ENCODE measurements at regions not wholly inside any gene's neighbourhood (a gene's known extent, or its start where the extent isn't known, plus 50 kb on each side); places are given as distances from the start of the nearest gene placed in this dataset.

DNA sequence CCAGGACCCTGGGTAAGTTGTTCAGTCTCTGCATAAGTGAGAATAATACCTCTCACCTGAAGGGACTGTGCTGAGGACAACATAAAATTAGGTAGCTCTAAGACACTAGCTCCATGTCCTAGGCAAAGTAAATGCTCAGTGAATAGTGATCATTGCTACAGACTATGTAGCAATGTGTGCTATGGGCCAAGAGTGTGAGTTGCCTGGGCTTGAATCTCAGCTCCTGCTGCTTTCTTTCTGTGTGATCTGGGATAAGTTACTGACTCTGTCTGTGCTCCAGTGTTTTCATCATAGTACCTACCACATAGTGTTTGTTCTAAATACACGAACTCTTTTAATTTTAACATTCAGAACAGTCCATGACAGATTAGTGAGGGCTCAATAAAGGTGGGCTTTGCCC, 81.1 kb upstream of the MFGE8 start:
- TF ChIP-seq, protein P1, sequence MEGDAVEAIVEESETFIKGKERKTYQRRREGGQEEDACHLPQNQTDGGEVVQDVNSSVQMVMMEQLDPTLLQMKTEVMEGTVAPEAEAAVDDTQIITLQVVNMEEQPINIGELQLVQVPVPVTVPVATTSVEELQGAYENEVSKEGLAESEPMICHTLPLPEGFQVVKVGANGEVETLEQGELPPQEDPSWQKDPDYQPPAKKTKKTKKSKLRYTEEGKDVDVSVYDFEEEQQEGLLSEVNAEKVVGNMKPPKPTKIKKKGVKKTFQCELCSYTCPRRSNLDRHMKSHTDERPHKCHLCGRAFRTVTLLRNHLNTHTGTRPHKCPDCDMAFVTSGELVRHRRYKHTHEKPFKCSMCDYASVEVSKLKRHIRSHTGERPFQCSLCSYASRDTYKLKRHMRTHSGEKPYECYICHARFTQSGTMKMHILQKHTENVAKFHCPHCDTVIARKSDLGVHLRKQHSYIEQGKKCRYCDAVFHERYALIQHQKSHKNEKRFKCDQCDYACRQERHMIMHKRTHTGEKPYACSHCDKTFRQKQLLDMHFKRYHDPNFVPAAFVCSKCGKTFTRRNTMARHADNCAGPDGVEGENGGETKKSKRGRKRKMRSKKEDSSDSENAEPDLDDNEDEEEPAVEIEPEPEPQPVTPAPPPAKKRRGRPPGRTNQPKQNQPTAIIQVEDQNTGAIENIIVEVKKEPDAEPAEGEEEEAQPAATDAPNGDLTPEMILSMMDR (IDR thresholded peaks at IDR 0.05; ENCODE audit: insufficient read depth, low read length), result no peak
- no peak for TF ChIP-seq POLR2AphosphoS5 (IDR thresholded peaks at IDR 0.05; ENCODE audit: low read depth)

Data from HL-60 (cell line).